Vagina (tissue), 2 donors: ENCODE measurements at regions not wholly inside any gene's neighbourhood (a gene's known extent, or its start where the extent isn't known, plus 50 kb on each side); places are given as distances from the start of the nearest gene placed in this dataset.

Experiments used
- DNase-seq, 2 donors: peaks; one replicate each; pipeline ENCODE4 v3.0.0-alpha.2; 2017; ENCODE audit errors: extremely low spot score in 2 of 2
- H3K27ac ChIP-seq: fragments of 200-600 bp; sonication (generic); one replicate; pipeline ENCODE4 v1.5.1; 2019
- H3K27me3 ChIP-seq: fragments of 200-600 bp; sonication (generic); one replicate; pipeline ENCODE4 v1.5.1; 2019
- H3K36me3 ChIP-seq, 2 donors: fragments of 200-600 bp; sonication (generic); one replicate each; pipeline ENCODE4 v1.5.1; 2017 to 2019
- H3K4me1 ChIP-seq: fragments of 200-600 bp; sonication (generic); one replicate; pipeline ENCODE4 v1.5.1; 2019
- H3K4me3 ChIP-seq, 2 donors: fragments of 200-600 bp; sonication (generic); 1 replicate in 1 of 2; 2 replicates in 1 of 2; pipeline ENCODE4 v1.5.1; 2016 to 2019
- H3K9me3 ChIP-seq: fragments of 200-600 bp; sonication (generic); one replicate; pipeline ENCODE4 v1.5.1; 2019
- CTCF ChIP-seq, 3 experiments: fragments of 450-650 bp in 2 of 3; fragments of 200-600 bp in 1 of 3; sonication (generic) in 1 of 3; IDR thresholded peaks; one replicate each; pipeline ENCODE4 v1.5.1; 2017 to 2019; ENCODE audit warnings: antibody characterized with exemption in 3 of 3, mild to moderate bottlenecking in 2 of 3, moderate library complexity in 2 of 3
- POLR2A ChIP-seq, 2 donors: fragments of 450-650 bp; IDR thresholded peaks; one replicate each; pipeline ENCODE4 v1.6.1; 2017; ENCODE audit warnings: antibody characterized with exemption in 2 of 2, mild to moderate bottlenecking in 2 of 2, moderate library complexity in 2 of 2
- POLR2AphosphoS5 ChIP-seq, 2 donors: sonication (generic); formaldehyde crosslinking; IDR thresholded peaks; one replicate each; pipeline ENCODE4 v1.9.0; 2017; ENCODE audit warnings: antibody characterized with exemption in 2 of 2, mild to moderate bottlenecking in 2 of 2, low read depth in 1 of 2; ENCODE audit not compliant: insufficient read depth in 1 of 2
- intact Hi-C: fragments of 100-400 bp; cut with DNase I; formaldehyde crosslinking; loops from one replicate; pipeline ENCODE4 v1.15.1; 2023

GRCh38 chr5:82551192-82551591, 273.0 kb upstream of the RPS23 start:
- no peak for DNase-seq
- Histone ChIP-seq H3K36me3 (no peaks in the 10 kb centered on the region), H3K4me3 (no peak overlapping the region), H3K9me3 (no peaks in the 10 kb centered on the region), H3K27ac (no peak overlapping the region), H3K27me3 (no peaks in the 10 kb centered on the region), H3K4me1 (no peaks in the 10 kb centered on the region)
- intact Hi-C loops, result no loop called here
- TF ChIP-seq POLR2A (IDR thresholded peaks at IDR 0.05) (no peak), CTCF (IDR thresholded peaks at IDR 0.05) (no peak), POLR2AphosphoS5 (IDR thresholded peaks at IDR 0.05; ENCODE audit: insufficient read depth in 1 of 2, low read depth in 1 of 2) (no peak)

- intact Hi-C loops, result no loop called here
- Histone ChIP-seq H3K4me3 (no peak overlapping the region), H3K27ac (no peak overlapping the region), H3K27me3 (no peaks in the 10 kb centered on the region), H3K36me3 (no peaks in the 10 kb centered on the region), H3K4me1 (no peaks in the 10 kb centered on the region), H3K9me3 (no peaks in the 10 kb centered on the region)
- DNase-seq, result no peak
- TF ChIP-seq CTCF (IDR thresholded peaks at IDR 0.05), result no peak
- no peak for TF ChIP-seq POLR2A (IDR thresholded peaks at IDR 0.05)
Observed at GRCh38 chr5:82549263-82549662, 271.1 kb upstream of the RPS23 start.

- Histone ChIP-seq H3K4me3 (no peak overlapping the region), H3K27me3 (no peaks in the 10 kb centered on the region), H3K9me3 (no peaks in the 10 kb centered on the region), H3K27ac (no peak overlapping the region), H3K36me3 (no peaks in the 10 kb centered on the region), H3K4me1 (peaks cover 3% of the 10 kb centered on the region)
- no peak for DNase-seq
- TF ChIP-seq CTCF (IDR thresholded peaks at IDR 0.05) (no peak), POLR2AphosphoS5 (IDR thresholded peaks at IDR 0.05; ENCODE audit: insufficient read depth in 1 of 2, low read depth in 1 of 2) (no peak), POLR2A (IDR thresholded peaks at IDR 0.05) (no peak)
- intact Hi-C loops, result no loop called here
Observed at GRCh38 chr5:82544004-82544403, 265.9 kb upstream of the RPS23 start.

GRCh38 chr5:82540301-82540700, 262.1 kb upstream of the RPS23 start:
- no peak overlapping the region for H3K27ac ChIP-seq
- intact Hi-C loops, result no loop called here
- TF ChIP-seq POLR2A (IDR thresholded peaks at IDR 0.05) (no peak), CTCF (IDR thresholded peaks at IDR 0.05) (no peak)
- H3K36me3 ChIP-seq, result no peaks in the 10 kb centered on the region
- no peaks in the 10 kb centered on the region for H3K9me3 ChIP-seq
- no peak for DNase-seq
- no peak overlapping the region for H3K4me3 ChIP-seq
- peaks cover 10% of the 10 kb centered on the region for H3K4me1 ChIP-seq
- H3K27me3 ChIP-seq, result no peaks in the 10 kb centered on the region

GRCh38 chr5:82538339-82539034, 260.3 kb upstream of the RPS23 start:
- TF ChIP-seq CTCF (IDR thresholded peaks at IDR 0.05) (no peak), POLR2A (IDR thresholded peaks at IDR 0.05) (no peak), POLR2AphosphoS5 (IDR thresholded peaks at IDR 0.05; ENCODE audit: insufficient read depth in 1 of 2, low read depth in 1 of 2) (no peak)
- Histone ChIP-seq H3K4me3 (no peak overlapping the region), H3K27ac (no peak overlapping the region), H3K27me3 (no peaks in the 10 kb centered on the region), H3K4me1 (peaks cover 10% of the 10 kb centered on the region), H3K36me3 (no peaks in the 10 kb centered on the region), H3K9me3 (no peaks in the 10 kb centered on the region)
- intact Hi-C loops, result no loop called here
- no peak for DNase-seq
